ENCODE measurements at regions not wholly inside any gene's neighbourhood (a gene's known extent, or its start where the extent isn't known, plus 50 kb on each side); places are given as distances from the start of the nearest gene placed in this dataset.

DNA sequence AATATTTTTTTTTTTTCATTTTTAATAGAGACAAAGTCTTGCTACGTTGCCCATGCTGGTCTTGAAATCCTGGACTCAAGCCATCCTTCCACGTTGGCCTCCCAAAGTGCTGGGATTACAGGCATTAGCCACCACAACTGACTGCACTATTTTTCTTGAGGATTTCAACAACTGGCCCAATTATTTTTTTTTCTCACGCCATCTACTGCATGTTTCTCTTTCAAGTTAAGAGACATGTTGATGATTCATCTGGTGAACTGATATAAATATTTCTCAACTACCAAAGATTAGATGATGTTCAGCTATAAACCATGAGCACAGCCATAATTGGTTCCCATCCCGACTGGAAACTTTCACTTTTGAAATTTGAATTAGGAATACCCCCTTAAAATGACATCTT lies 688.4 kb upstream of the SYT4 start:
- TF ChIP-seq RARB (CRISPR knock-in tag; IDR thresholded peaks at IDR 0.05) (no peak), ZFP30 (CRISPR knock-in tag; IDR thresholded peaks at IDR 0.05) (no peak), ZNF565 (CRISPR knock-in tag; conservative IDR thresholded peaks at IDR 0.05; ENCODE audit: low read depth) (no peak), ARNTL (CRISPR knock-in tag; IDR thresholded peaks at IDR 0.05; ENCODE audit: borderline replicate concordance, low read depth) (no peak), BACH2 (CRISPR knock-in tag; IDR thresholded peaks at IDR 0.05; ENCODE audit: borderline replicate concordance) (no peak), ZC3H10 (CRISPR knock-in tag; IDR thresholded peaks at IDR 0.05) (no peak), ZFP3 (CRISPR knock-in tag; IDR thresholded peaks at IDR 0.05) (no peak)
- TF ChIP-seq, protein P1, sequence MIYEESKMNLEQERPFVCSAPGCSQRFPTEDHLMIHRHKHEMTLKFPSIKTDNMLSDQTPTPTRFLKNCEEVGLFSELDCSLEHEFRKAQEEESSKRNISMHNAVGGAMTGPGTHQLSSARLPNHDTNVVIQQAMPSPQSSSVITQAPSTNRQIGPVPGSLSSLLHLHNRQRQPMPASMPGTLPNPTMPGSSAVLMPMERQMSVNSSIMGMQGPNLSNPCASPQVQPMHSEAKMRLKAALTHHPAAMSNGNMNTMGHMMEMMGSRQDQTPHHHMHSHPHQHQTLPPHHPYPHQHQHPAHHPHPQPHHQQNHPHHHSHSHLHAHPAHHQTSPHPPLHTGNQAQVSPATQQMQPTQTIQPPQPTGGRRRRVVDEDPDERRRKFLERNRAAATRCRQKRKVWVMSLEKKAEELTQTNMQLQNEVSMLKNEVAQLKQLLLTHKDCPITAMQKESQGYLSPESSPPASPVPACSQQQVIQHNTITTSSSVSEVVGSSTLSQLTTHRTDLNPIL (CRISPR knock-in tag; IDR thresholded peaks at IDR 0.05; ENCODE audit: low read depth) = no peak
- TF ChIP-seq, protein P2, sequence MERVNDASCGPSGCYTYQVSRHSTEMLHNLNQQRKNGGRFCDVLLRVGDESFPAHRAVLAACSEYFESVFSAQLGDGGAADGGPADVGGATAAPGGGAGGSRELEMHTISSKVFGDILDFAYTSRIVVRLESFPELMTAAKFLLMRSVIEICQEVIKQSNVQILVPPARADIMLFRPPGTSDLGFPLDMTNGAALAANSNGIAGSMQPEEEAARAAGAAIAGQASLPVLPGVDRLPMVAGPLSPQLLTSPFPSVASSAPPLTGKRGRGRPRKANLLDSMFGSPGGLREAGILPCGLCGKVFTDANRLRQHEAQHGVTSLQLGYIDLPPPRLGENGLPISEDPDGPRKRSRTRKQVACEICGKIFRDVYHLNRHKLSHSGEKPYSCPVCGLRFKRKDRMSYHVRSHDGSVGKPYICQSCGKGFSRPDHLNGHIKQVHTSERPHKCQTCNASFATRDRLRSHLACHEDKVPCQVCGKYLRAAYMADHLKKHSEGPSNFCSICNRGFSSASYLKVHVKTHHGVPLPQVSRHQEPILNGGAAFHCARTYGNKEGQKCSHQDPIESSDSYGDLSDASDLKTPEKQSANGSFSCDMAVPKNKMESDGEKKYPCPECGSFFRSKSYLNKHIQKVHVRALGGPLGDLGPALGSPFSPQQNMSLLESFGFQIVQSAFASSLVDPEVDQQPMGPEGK (CRISPR knock-in tag; IDR thresholded peaks at IDR 0.05; ENCODE audit: borderline replicate concordance) = no peak

Measured in SK-N-SH treated with all-trans-retinoic acid at 6 μM for 48 hours (cell line).